IMR-90 (cell line): ENCODE measurements at regions not wholly inside any gene's neighbourhood (a gene's known extent, or its start where the extent isn't known, plus 50 kb on each side); places are given as distances from the start of the nearest gene placed in this dataset.

ENCODE experiments used
- ATAC-seq: fragments of 200-7000 bp; cut with Tn5 transposase; 2 replicates; pipeline ENCODE4 v1.9.1; 2020; ENCODE audit warnings: low read depth, mild to moderate bottlenecking, moderate library complexity
- BruUV-seq: library from RNA; stranded (reverse); fragments of 400-500 nt; replicated peaks from 2 replicates; lab custom pipeline; 2021; lab: Mats Ljungman, UMichigan
- CTCF ChIA-PET: fragments of 300-600 bp; formaldehyde crosslinking; extraction: SDS; loops from one replicate; lab custom pipeline; 2021; ENCODE audit warnings: antibody characterized with exemption; lab: Yijun Ruan, JAX
- POLR2A ChIA-PET: fragments of 300-600 bp; sonication (Branson Sonifier 250); formaldehyde crosslinking; loops from one replicate; lab custom pipeline; 2022; ENCODE audit warnings: antibody characterized with exemption; ENCODE audit not compliant: unreplicated experiment; lab: Charles Lee
- DNase-seq: peaks from one replicate; pipeline ENCODE4 v3.0.0; 2013
- H2AFZ ChIP-seq: replicated peaks from 2 replicates; pipeline ENCODE3; 2013; ENCODE audit warnings: low read length, mild to moderate bottlenecking; ENCODE audit not compliant: poor library complexity
- H2AK5ac ChIP-seq: 2 replicates; pipeline ENCODE4 v1.6.1; 2013; ENCODE audit warnings: low read depth, low read length, inconsistent platforms
- H2AK9ac ChIP-seq: replicated peaks from 2 replicates; pipeline ENCODE3; 2013; ENCODE audit warnings: mild to moderate bottlenecking, low read depth, low read length, moderate library complexity; ENCODE audit not compliant: poor library complexity
- H2BK120ac ChIP-seq: 2 replicates; pipeline ENCODE4 v1.6.1; 2013; ENCODE audit warnings: low read depth, low read length, inconsistent platforms
- H2BK15ac ChIP-seq: 3 replicates; pipeline ENCODE4 v1.6.1; 2013; ENCODE audit warnings: low read depth, low read length, inconsistent platforms
- H2BK20ac ChIP-seq: 2 replicates; pipeline ENCODE4 v1.6.1; 2013; ENCODE audit warnings: low read depth, mild to moderate bottlenecking, inconsistent platforms, low read length, moderate library complexity
- H2BK5ac ChIP-seq: 2 replicates; pipeline ENCODE4 v1.6.1; 2013; ENCODE audit warnings: mild to moderate bottlenecking, low read depth, low read length, inconsistent platforms; ENCODE audit not compliant: poor library complexity, severe bottlenecking
- H3K14ac ChIP-seq: replicated peaks from 2 replicates; pipeline ENCODE4 v1.6.1; 2013; ENCODE audit warnings: low read depth, low read length, inconsistent platforms
- H3K18ac ChIP-seq: 2 replicates; pipeline ENCODE4 v1.6.1; 2013; ENCODE audit warnings: low read depth, low read length, control low read depth
- H3K23ac ChIP-seq: 2 replicates; pipeline ENCODE4 v1.6.1; 2013; ENCODE audit warnings: low read depth, low read length, inconsistent platforms
- H3K27ac ChIP-seq: 2 replicates; pipeline ENCODE4 v1.5.1; 2013; ENCODE audit warnings: mild to moderate bottlenecking, control low read depth, low read length; ENCODE audit not compliant: insufficient read depth
- H3K27me3 ChIP-seq: 2 replicates; pipeline ENCODE4 v1.6.1; 2013; ENCODE audit warnings: low read length; ENCODE audit not compliant: control insufficient read depth, insufficient read depth
- H3K36me3 ChIP-seq: 2 replicates; pipeline ENCODE4 v1.6.1; 2013; ENCODE audit warnings: low read length, mixed read lengths; ENCODE audit not compliant: control insufficient read depth, insufficient read depth
- H3K4ac ChIP-seq: 2 replicates; pipeline ENCODE4 v1.6.1; 2013; ENCODE audit warnings: low read depth, low read length, inconsistent platforms
- H3K4me1 ChIP-seq: 2 replicates; pipeline ENCODE4 v1.6.1; 2013; ENCODE audit warnings: low read length, mixed read lengths; ENCODE audit not compliant: control insufficient read depth, insufficient read depth
- H3K4me2 ChIP-seq: 2 replicates; pipeline ENCODE4 v1.6.1; 2013; ENCODE audit warnings: low read depth, mild to moderate bottlenecking, control low read depth, low read length, moderate library complexity
- H3K4me3 ChIP-seq: 2 replicates; pipeline ENCODE4 v1.5.1; 2013; ENCODE audit warnings: low read depth, mild to moderate bottlenecking, control low read depth, low read length, moderate library complexity; ENCODE audit not compliant: insufficient read depth
- H3K56ac ChIP-seq: 2 replicates; pipeline ENCODE4 v1.6.1; 2013; ENCODE audit warnings: low read length, inconsistent platforms; ENCODE audit not compliant: insufficient read depth; ENCODE audit errors: extremely low read depth
- H3K79me1 ChIP-seq, 2 experiments: 2 replicates each; pipeline ENCODE4 v1.6.1; 2013; ENCODE audit warnings: low read length in 2 of 2, inconsistent platforms in 1 of 2, low read depth in 1 of 2
- H3K9ac ChIP-seq: 2 replicates; pipeline ENCODE4 v1.6.1; 2013; ENCODE audit warnings: low read depth, low read length, control low read depth
- H3K9me1 ChIP-seq: 2 replicates; pipeline ENCODE4 v1.6.1; 2013; ENCODE audit warnings: low read length, inconsistent platforms; ENCODE audit not compliant: insufficient read depth
- H3K9me3 ChIP-seq: 2 replicates; pipeline ENCODE4 v1.6.1; 2013; ENCODE audit warnings: low read length; ENCODE audit not compliant: control insufficient read depth, insufficient read depth
- H4K20me1 ChIP-seq: 2 replicates; pipeline ENCODE4 v1.6.1; 2013; ENCODE audit warnings: low read length, inconsistent platforms; ENCODE audit not compliant: insufficient read depth
- H4K5ac ChIP-seq: 2 replicates; pipeline ENCODE4 v1.6.1; 2013; ENCODE audit warnings: mild to moderate bottlenecking, low read depth, low read length, control low read depth
- H4K8ac ChIP-seq, 2 experiments: 2 replicates each; pipeline ENCODE4 v1.6.1; 2013; ENCODE audit warnings: low read depth in 2 of 2, low read length in 2 of 2, control low read depth in 1 of 2, inconsistent platforms in 1 of 2
- H4K91ac ChIP-seq: 2 replicates; pipeline ENCODE4 v1.6.1; 2013; ENCODE audit warnings: low read depth, low read length, inconsistent platforms; ENCODE audit not compliant: insufficient read depth
- BHLHE40 ChIP-seq: fragments of 150-350 bp; IDR thresholded peaks from 2 replicates; pipeline ENCODE4 v1.6.1; 2016; ENCODE audit warnings: mild to moderate bottlenecking, low read depth, low read length
- CEBPB ChIP-seq: IDR thresholded peaks from 2 replicates; pipeline ENCODE4 v1.6.1; 2012; ENCODE audit warnings: low read depth, low read length, improper control_type of control experiment
- CHD1 ChIP-seq: IDR thresholded peaks from 2 replicates; pipeline ENCODE4 v1.6.1; 2012; ENCODE audit warnings: low read depth, low read length, improper control_type of control experiment
- MAFK ChIP-seq: IDR thresholded peaks from 2 replicates; pipeline ENCODE4 v1.6.1; 2012; ENCODE audit warnings: low read depth, low read length, improper control_type of control experiment
- MAZ ChIP-seq: IDR thresholded peaks from 2 replicates; pipeline ENCODE4 v1.6.1; 2012; ENCODE audit warnings: low read depth, mild to moderate bottlenecking, low read length, improper control_type of control experiment, moderate library complexity, borderline replicate concordance
- MXI1 ChIP-seq: IDR thresholded peaks from 2 replicates; pipeline ENCODE4 v1.6.1; 2012; ENCODE audit warnings: low read depth, mild to moderate bottlenecking, low read length, moderate library complexity, borderline replicate concordance
- NFE2L2 ChIP-seq: fragments of 150-350 bp; IDR thresholded peaks from 2 replicates; pipeline ENCODE4 v1.6.1; 2016; ENCODE audit warnings: low read depth, mild to moderate bottlenecking, low read length
- RAD21 ChIP-seq: IDR thresholded peaks from 2 replicates; pipeline ENCODE4 v1.6.1; 2012; ENCODE audit warnings: low read length, improper control_type of control experiment
- RFX5 ChIP-seq: IDR thresholded peaks from 2 replicates; pipeline ENCODE4 v1.8.0; 2012; ENCODE audit warnings: low read depth, mild to moderate bottlenecking, low read length, moderate library complexity
- SMC3 ChIP-seq: fragments of 150-350 bp; IDR thresholded peaks from 2 replicates; pipeline ENCODE4 v1.6.1; 2016; ENCODE audit warnings: low read depth, mild to moderate bottlenecking, antibody characterized with exemption, low read length, moderate library complexity
- WGBS, 2 experiments: methylation state at CpG; one replicate each; pipeline versions ENCODE4 v1.1.5 to v1.1.7; 2013; ENCODE audit warnings: missing lambda C conversion rate in 2 of 2; ENCODE audit not compliant: insufficient read length in 1 of 2; ENCODE audit errors: extremely low coverage in 2 of 2; 5-methylcytosine and 5-hydroxymethylcytosine counted together
- dilution Hi-C: fragments of 300-500 bp; cut with HindIII; formaldehyde crosslinking; loops from one replicate; pipeline ENCODE4 v1.14.3; 2018; ENCODE audit warnings: low sequenced_read_pairs; ENCODE audit not compliant: unreplicated experiment
- in situ Hi-C: fragments of 300-500 bp; cut with MboI; formaldehyde crosslinking; loops from 3 replicates; pipeline ENCODE4 v1.14.3; 2019; ENCODE audit warnings: low sequenced_read_pairs, inconsistent platforms, mixed read lengths
- intact Hi-C: fragments of 100-400 bp; cut with micrococcal nuclease; formaldehyde crosslinking; loops from 2 replicates; pipeline ENCODE4 v1.10.0; 2022
- TF ChIP-seq, protein P1 (sequence below): fragments of 150-350 bp; IDR thresholded peaks from 2 replicates; pipeline ENCODE4 v1.6.1; 2016; ENCODE audit warnings: low read depth, mild to moderate bottlenecking, low read length, moderate library complexity, borderline replicate concordance
- TF ChIP-seq, protein P2 (sequence below): fragments of 150-350 bp; IDR thresholded peaks from 2 replicates; pipeline ENCODE4 v1.6.1; 2017; ENCODE audit warnings: mild to moderate bottlenecking, antibody characterized with exemption, low read length, low read depth

DNA sequence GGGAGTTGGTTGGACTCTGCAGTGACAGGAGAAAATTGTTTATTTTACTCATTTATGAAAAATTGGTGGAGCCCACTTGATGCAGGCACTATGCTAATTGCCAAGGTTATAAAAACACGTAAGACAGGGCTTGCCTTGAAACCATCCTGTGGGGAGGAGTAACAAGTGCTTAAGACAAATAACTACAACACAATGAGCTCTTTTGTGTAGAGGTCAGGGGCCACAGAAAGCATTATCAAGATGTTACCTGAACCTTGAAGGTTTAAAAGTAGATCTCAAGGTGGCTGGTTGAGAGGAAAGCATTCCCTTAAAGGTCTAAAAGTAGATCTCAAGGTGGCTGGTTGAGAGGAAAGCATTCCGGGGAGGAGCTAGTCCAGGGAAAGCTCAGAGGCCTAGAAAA lies 381.8 kb upstream of the POU3F3 start:
- intact Hi-C loops (no loop called here), in situ Hi-C loops (no loop called here), dilution Hi-C loops (no loop called here)
- H3K9ac ChIP-seq: no peak overlapping the region
- no peaks in the 10 kb centered on the region for H4K20me1 ChIP-seq
- H2AK5ac ChIP-seq: no peak overlapping the region
- H2BK120ac ChIP-seq: no peak overlapping the region
- CTCF ChIA-PET: no interaction called here
- H2AK9ac ChIP-seq: no peak overlapping the region
- no peak overlapping the region for H3K56ac ChIP-seq
- no peak overlapping the region for H3K4me2 ChIP-seq
- DNase-seq (no peak), ATAC-seq (no peak)
- H2BK5ac ChIP-seq: no peak overlapping the region
- no peak overlapping the region for H4K8ac ChIP-seq
- H3K36me3 ChIP-seq: no peaks in the 10 kb centered on the region
- no peak overlapping the region for H2BK20ac ChIP-seq
- H3K27me3 ChIP-seq: no peaks in the 10 kb centered on the region
- H3K4ac ChIP-seq: no peak overlapping the region
- POLR2A ChIA-PET: no interaction called here
- no peaks in the 10 kb centered on the region for H3K9me3 ChIP-seq
- H3K27ac ChIP-seq: no peak overlapping the region
- no peak overlapping the region for H3K4me3 ChIP-seq
- no peak overlapping the region for H3K23ac ChIP-seq
- no TSS peak for BruUV-seq
- no peak overlapping the region for H2AFZ ChIP-seq
- TF ChIP-seq CHD1 (no peak), RFX5 (no peak), MAZ (no peak), SMC3 (no peak), RAD21 (no peak), MAFK (no peak), NFE2L2 (no peak), MXI1 (no peak), CEBPB (no peak), BHLHE40 (no peak)
- TF ChIP-seq, protein P1, sequence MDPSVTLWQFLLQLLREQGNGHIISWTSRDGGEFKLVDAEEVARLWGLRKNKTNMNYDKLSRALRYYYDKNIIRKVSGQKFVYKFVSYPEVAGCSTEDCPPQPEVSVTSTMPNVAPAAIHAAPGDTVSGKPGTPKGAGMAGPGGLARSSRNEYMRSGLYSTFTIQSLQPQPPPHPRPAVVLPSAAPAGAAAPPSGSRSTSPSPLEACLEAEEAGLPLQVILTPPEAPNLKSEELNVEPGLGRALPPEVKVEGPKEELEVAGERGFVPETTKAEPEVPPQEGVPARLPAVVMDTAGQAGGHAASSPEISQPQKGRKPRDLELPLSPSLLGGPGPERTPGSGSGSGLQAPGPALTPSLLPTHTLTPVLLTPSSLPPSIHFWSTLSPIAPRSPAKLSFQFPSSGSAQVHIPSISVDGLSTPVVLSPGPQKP: no peak
- TF ChIP-seq, protein P2, sequence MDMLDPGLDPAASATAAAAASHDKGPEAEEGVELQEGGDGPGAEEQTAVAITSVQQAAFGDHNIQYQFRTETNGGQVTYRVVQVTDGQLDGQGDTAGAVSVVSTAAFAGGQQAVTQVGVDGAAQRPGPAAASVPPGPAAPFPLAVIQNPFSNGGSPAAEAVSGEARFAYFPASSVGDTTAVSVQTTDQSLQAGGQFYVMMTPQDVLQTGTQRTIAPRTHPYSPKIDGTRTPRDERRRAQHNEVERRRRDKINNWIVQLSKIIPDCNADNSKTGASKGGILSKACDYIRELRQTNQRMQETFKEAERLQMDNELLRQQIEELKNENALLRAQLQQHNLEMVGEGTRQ: no peak
- H3K79me1 ChIP-seq: no peaks in the 10 kb centered on the region
- H4K5ac ChIP-seq: no peak overlapping the region
- WGBS, 2 experiments: 80% methylated on average over 1 of the region's 2 CpGs; no CpG with 5 or more reads in 1 of the 2 experiments
- no peak overlapping the region for H3K14ac ChIP-seq
- no peak overlapping the region for H2BK15ac ChIP-seq
- H3K9me1 ChIP-seq: no peaks in the 10 kb centered on the region
- H3K18ac ChIP-seq: no peak overlapping the region
- no peaks in the 10 kb centered on the region for H3K4me1 ChIP-seq
- no peak overlapping the region for H4K91ac ChIP-seq
